Left kidney (tissue), 1 donor: ENCODE measurements at regions not wholly inside any gene's neighbourhood (a gene's known extent, or its start where the extent isn't known, plus 50 kb on each side); places are given as distances from the start of the nearest gene placed in this dataset.

Source experiments
- DNase-seq: peaks from one replicate; pipeline ENCODE4 v3.0.0-alpha.2; 2013

DNA sequence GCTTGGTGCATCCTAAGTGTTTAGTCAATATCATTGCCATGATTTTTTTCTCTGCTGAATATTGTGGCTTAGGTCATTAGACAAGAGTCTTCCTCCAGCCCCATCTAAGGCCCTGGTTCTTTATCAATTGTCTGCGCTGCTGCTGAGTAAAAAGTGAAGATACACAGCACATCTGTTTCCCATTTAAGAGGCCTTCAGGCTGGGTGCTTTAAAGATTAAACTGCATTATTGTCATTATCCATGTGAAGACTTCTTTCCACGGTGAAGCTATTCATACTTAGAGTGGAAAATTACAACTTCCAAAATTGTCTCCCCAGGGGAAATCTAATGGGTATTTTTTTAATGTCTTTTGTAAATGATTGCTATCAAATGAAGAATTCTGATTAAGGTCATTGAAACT is 719.8 kb upstream of the LRRC4C start:
- no peak for DNase-seq

DNA sequence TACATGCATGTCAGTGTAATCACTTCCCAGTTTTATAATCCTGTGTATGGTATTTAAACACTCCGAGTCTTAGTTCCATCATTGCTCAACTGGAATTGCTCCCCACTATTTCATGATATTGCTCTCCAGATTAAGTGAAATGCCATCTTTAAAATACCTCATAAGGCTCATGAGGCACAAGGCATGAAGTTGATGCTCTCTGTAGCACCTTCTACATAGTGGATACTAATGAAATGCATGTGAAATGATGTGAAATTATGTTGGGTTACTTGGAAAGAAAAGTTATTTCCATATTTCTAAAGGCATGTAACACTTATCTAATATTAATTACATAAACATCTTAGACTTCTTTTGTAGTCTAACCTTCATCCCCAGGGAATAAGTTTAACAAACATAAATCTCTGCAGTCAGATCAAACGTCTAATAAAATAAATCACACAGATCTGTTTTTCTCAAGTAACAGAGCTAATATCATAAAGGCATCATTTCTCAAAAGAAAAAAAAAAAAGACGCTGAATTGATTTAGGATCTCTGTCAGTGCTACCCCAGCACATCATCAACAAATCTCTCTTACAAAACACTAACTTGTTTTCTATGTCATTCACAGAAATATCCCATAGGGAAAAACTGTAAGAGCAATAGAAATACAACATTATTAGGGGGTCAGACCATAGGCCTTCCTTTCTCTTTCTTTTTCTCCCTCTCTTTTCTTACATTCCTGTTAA is 736.0 kb upstream of the LRRC4C start:
- DNase-seq, result no peak

DNA sequence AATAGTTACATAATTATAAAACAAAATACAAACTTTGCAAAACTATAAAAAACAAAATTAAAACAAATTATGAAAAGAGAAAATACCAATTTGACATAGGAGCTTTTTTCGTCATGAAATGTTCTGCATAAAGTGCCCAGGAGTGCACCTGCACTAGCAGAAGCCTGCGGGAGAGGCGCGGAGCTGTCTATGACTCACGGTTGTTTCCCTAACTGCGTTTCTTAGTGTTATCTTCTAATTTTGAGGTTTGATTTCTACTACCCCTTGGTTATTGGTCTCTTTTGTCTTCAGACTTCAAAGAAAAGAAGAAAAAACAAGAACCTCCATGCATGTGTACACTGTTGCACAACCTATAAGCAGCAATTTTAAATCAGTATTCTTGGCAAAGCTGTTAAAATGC is 740.9 kb upstream of the LRRC4C start:
- DNase-seq, result no peak

DNA sequence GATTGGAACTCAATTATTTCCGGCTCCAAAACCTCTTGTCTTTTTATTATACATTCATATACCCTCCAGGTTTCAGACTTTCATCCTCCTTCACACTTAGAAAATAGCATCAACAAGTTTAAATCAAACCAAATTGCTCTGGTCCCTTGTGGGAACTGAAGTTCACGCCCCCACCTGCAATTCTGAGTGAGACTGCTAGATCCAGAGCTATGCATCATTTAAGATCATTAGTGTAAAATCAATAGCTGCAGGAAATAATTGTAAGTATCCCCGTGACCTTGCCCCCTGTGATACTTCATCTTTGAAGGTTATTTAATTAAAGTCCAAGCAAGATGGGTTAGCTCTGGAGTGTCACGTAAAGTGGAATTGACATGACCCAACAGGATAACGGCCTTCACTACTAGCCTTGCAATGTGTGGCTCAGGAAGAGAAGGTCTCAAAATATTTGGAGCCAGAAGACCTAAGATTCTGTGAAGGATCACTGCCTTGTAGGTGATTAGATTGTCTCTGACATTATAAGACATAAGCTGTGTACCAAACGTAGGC is 742.2 kb upstream of the LRRC4C start:
- no peak for DNase-seq

DNA sequence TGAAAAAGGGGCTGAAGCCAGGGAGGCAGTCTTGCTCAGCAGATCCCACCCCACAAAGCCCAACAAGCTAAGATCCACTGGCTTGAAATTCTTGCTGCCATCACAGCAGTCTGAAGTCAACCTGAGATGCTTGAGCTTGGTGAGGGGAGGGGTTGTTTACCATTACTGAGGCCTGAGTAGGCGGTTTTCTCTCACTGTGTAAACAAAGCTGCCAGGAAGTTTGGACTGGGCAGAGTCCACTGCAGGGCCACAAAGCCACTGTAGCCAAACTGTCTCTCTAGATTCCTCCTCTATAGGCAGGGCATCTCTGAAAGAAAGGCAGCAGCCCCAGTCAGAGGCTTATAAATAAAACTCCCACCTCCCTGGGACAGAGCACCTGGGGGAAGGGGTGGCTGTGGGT is 746.1 kb upstream of the LRRC4C start:
- DNase-seq, result no peak

DNA sequence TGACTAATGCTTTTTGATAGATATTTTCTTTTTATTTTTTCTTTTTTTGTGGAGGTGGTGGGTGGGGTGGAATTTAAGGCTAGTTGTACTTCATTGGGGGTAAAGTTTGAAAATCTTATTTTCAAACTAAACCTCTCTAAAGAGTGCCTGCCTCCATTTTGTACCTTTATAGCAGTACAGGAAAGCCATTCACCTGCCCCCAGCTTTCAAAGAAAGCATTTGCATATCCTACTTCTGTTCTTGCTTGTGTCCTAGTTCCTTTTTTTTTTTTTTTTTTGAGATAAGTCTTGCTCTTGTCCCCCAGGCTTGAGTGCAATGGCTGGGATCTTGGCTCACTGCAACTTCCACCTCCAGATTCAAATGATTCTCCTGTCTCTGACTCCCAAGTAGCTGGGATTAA is 766.2 kb upstream of the LRRC4C start:
- no peak for DNase-seq

DNA sequence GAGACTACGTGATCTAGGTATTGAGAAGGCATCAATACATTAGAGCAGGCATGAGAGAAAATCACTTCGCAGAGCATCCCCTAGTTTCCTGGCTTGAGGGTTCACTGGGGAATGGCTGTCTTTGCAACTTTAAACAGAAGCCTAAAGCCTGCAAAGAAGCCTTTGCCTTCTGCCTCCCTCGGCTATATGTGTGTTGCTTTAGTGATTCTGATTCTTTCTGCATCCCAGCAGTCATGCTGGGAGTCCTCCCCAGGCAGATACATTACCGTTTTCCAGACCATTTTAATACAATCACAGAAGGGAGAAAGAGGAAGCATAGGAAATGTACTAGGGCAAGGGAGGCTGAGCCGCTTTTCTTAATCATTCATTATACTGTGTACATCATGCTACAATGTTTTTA is 773.2 kb upstream of the LRRC4C start:
- DNase-seq, result no peak

DNA sequence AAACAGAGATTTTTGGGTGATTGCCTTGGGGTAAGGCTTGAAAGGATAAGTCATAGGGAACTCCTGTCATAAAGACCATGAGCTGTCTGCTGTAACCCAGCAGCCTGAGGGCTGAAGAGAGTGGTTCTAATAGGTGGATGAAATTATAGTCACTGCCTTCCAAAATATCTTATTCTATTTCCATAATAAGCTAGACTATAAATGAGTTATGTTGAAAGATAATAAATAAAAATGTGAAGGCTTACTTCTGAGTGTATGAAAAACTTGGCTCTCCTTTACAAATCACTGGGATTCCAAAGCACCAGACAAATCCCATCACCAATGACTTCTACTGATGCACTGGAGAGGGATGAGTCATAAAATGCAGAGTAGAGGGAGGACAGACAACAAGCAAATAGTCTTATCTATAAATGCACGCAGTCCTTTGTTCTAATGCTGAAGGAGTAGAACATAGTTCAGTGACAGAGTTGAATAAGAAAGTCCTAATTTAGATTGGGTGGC is 775.0 kb upstream of the LRRC4C start:
- no peak for DNase-seq

DNA sequence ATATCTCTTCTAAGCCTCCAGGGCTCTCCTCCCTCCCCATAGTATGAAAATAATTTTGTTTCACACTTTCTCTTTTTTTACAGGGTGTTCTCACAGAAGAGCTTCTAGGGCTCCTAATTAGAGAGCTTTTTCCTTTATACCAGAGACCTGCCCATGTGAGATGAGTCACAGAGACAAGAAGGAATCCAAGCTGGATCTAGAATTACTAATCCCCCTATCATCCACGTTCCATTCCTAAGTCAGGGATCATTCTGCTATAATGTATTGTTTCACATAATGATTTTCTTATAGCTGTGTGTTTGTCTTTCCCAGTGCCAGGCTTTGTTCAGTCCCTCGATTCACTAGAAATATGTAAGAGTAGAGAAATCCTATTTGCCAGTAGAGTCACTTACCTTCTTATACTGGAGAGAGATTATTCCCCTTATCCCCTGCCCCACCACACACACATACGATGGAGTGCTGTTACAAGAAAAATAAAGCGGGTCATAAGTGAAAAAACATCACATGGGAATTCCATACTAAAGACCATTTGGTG is 778.3 kb upstream of the LRRC4C start:
- DNase-seq, result no peak

DNA sequence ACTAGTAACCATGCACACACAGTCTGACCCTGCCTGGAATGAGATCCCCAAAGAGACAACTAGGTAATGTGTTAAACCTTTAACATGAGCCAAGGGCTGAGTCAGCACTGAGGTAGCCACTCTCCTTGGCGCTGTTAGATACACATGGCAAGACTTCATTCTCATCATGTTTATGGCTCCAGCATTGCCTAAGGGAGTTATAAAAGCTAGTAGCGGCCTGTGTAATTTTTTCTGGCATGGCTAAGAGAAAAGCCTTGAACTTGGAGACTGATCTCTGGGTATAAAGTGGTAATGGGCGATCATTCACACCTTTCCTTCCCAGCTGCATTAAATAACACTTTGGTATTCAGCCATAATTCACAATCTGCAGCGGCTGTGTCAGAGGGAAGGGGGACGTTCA is 779.7 kb upstream of the LRRC4C start:
- no peak for DNase-seq

DNA sequence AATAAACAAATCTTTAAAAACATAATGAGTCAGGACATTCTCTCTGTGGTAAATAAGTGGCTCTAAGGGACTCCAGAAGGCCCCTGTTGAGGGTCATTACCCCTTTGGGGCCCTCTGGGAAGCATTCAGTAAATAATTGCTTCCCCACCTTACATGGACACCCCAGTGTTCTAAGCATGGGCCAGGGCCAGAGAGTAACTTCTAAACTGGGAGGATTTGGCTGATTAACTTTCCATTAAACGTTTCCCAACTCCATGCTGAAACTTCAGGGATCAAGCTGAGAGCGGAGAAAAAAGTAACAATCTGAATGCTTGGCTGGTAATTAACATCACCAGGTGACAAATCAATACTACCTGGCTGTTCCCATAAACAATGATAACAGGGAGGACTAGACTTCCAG is 783.9 kb upstream of the LRRC4C start:
- DNase-seq, result no peak

DNA sequence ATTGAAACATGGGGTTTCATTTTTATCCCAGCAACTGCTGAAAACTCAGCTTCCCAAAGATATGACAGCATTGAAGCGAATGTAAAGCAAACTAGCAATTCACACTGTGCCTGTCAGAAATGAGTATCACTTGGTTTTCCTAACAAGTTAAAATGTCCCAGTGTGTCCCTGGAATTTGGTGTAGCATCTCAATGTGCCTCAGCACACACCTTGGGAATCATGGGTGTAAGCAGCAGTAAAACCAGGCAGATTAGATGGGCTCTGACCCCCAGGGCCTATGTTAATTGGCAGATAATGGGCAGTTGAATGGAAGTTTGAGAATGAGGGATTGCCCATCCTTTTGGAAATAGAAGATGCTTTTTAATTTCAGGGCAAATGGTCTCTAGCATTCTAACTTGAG is 784.9 kb upstream of the LRRC4C start:
- no peak for DNase-seq

DNA sequence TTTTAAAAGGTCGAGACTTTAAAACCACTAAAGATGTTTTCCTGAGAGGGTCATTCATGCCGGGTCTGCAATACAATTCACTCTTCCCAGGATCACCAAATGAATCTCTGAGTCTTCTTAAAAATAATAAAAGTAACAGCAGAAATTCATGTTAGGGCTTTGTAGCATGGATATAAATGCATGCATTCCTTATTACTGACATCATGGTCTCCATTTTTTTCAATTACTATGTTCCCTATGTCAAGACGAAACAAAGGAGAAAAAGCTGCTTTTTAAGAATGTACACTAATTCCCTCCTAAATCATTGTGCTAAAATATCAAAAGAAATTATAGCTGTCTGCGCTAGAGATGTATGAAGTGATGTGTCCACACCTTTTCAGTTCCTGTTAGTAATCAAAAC is 789.9 kb upstream of the LRRC4C start:
- DNase-seq, result no peak

DNA sequence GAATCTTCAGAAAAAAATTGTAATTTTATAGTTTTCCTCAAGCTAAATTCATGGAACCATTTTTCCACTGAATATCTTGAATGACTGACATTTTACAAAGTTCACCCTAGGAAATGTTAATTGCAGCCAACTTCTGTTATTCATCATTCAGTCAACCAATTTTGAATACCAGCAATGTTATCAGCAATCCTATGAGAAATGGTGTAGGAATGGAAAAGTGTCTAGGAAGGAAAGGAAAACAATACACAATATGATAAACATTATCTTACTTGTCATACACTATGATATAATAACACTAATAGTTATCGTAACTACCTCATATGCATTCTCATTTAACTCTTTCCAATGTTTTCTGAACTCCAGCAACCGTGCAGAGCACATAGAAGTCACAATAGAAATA is 790.5 kb upstream of the LRRC4C start:
- no peak for DNase-seq

DNA sequence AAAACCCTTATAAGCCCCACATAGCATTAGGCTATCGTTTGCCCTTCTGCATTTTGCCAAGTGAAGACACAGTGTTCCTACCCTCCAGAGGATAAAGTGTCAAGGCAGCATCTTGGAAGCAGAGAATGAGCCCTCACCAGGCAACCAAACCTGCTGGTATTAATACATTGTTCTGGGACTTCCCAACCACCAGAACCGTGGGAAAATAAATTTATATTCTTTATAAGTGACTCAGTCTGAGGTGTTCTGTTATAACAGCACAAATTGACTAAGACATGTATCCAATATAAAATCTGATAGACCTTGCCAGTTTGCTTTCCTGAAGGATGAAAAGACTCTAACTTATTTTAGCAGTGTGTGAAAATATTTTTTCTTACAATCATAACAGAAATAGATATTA is 792.5 kb upstream of the LRRC4C start:
- DNase-seq, result no peak

DNA sequence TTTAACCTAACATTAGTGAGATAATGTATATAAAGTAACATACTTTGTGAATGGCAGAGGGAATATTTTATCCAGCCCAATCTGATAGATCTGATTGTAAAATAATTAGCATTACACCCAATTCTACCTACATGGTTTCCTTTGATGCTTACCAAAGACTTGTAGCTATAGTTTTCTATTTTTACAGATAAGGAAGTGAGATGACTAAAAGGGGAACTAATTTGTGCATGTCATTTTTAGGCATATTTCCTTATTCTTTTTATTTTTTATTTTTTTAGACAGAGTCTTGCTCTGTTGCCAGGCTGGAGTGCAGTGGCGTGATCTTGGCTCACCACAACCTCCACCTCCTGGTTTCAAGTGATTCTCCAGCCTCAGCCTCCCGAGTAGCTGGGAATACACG is 793.7 kb upstream of the LRRC4C start:
- DNase-seq, result no peak

DNA sequence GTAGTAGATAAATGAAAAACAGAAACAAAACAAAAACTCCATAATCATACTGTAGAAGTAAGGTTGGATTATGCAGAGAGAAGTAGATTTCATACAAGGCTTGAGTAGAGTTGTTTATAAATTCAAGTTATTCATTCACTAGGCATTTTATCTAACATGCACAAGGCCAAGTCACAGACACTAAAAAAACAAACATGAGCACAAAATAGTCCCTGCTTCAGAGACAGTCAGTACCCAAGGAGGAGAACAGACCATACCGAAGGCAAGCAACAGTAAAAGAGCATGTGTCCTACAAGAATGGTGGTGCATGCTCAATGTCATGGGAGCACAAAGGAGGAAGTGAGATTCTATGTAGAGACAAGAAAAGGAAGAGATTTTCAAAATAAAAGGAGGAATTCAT is 796.5 kb upstream of the LRRC4C start:
- no peak for DNase-seq

DNA sequence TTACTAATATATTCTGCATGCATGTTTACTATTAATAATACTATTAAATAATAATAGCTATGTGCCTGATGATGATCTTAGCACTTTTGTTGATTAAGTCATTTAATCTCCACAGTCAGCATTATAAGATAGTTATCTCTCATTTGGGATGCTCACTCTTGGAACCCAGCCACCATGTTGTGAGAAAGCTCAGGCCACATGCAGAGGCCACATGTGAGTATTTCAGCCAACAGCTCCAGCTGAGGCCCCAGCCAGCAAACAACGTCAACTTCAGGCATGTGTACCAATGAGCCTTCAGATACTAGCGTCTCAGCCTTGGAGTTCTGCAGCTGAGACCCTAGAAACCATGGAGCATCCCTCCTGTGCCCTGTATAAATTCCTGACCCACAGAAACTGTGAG is 798.1 kb upstream of the LRRC4C start:
- no peak for DNase-seq

DNA sequence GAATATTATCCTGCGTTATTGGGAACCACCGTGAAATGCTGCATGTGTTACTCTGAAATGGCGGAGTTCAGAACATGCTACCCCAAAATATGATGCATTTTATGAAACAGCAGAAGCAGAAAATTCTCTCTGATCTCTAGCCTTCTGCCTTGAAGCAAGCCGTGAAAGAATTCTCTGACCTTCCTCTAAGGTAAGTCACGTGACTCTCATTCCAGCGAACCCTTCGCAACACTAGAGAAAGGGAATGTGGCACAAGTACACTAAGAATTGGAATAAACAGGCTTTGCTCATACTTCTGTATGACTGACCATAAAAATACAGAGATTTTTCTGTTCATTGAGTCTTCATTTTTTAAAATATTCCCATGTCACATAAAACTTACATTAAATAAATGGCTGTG is 805.6 kb upstream of the LRRC4C start:
- DNase-seq, result no peak

DNA sequence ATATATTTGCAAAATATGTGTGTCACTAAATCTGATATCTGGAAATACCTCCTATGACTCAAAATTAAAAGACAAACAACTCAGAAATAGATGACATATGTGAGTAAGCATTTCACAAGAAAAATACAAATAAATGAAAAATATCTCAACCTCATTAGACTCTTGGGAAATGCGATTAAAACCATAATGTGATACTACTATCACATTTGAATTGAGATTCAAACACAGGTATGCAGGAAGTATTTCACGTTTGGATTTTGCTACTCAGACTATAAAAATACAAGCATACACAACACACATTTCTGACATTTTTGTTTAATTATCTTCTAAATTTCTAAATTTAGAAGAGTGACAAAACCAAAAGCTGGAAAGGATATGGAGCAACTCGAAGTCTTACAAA is 811.9 kb upstream of the LRRC4C start:
- DNase-seq, result no peak

DNA sequence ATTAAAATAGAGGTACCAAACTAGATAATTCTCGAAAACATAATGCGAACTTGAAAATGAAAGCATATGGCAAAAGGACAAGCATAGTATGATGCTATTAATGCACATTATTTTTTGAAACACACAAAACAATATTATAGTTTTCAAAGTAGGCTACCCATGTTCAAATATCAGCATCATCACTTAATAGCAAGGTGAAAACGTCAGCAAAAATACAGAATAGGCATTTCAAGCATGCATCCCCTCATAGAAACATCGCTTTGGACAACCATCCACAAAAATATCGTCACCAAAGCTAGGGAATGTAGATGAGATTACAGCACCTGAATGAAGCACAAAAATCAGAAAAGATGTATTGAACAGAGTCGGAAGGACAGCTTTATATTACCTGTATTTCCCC is 814.5 kb upstream of the LRRC4C start:
- no peak for DNase-seq

DNA sequence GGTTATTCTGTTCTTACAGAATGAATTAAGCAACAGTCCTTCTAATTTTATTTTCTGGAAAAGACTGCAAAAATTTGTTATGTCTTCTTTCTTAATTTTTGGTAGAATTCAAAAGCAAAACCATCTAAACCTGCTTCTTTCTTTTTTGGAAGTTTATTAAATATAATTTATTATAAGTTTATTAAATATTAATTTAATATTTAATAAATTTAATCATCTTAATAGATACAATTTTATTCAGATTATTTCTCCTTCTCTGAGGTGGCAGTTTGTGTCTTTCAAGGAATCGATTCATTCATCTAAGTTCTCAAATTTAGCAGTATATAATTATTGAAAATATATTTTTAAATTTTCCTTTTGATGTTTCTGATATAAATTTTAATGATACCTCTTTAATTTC is 837.5 kb upstream of the LRRC4C start:
- no peak for DNase-seq

DNA sequence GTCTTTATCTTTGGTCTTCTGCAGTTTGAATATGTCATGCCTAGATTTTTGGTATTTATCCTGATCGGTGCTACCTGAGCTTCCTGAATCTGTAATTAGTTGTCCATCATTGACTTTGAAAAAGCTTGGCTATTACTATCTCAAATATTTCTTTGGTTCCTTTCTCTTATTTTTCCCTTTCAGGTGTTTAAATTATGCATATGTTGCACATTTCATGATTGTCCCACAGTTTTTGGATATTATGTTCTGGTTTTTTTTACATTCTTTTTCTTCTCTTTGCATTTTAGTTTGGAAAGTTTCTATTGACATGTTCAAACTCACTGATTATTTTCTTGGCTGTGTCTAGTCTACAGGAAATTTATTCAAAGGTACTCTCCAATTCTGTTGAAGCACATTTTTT is 840.3 kb upstream of the LRRC4C start:
- no peak for DNase-seq

DNA sequence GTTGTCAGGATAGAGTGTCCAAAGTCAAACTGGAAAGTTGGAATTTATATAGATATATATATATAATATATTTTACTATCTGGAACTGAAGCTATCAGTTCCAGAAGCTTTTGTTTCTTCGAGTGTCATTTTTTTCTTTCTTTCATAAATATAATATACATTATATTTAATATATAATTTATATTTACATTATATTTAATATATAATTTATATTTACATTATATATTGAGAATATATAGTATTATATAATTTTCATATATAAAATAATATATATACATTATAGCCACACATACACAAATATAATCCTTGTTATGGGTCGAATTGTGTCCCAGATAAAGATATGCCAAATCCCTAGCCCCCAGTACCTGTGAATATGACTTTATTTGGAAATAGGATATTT is 842.3 kb upstream of the LRRC4C start:
- DNase-seq, result no peak
